Ovary (tissue), 3 donors: ENCODE measurements at regions not wholly inside any gene's neighbourhood (a gene's known extent, or its start where the extent isn't known, plus 50 kb on each side); places are given as distances from the start of the nearest gene placed in this dataset.

Experiments used
- CTCF ChIP-seq, 3 donors: fragments of 450-650 bp in 2 of 3; fragments of 200-600 bp in 1 of 3; IDR thresholded peaks; one replicate each; pipeline versions ENCODE4 v1.5.1 to v1.8.0; 2016 to 2022; ENCODE audit warnings: antibody characterized with exemption in 3 of 3, mild to moderate bottlenecking in 1 of 3
- POLR2A ChIP-seq: fragments of 450-650 bp; IDR thresholded peaks from one replicate; pipeline ENCODE4 v1.6.1; 2017; ENCODE audit warnings: antibody characterized with exemption, mild to moderate bottlenecking, moderate library complexity
- donor health status: DM: no; HTN: no; CAD: no.

- no peak for TF ChIP-seq POLR2A
- TF ChIP-seq CTCF (IDR thresholded peaks at IDR 0.05) = no peak
Observed at GRCh38 chr4:31261632-31262031, 541.5 kb downstream of the PCDH7 start.
